Endothelial cell of umbilical vein (primary cell): ENCODE measurements at regions not wholly inside any gene's neighbourhood (a gene's known extent, or its start where the extent isn't known, plus 50 kb on each side); places are given as distances from the start of the nearest gene placed in this dataset.

Source experiments
- BruUV-seq: library from RNA; stranded (reverse); fragments of 400-500 nt; replicated peaks from 2 replicates; lab custom pipeline; 2021; lab: Mats Ljungman, UMichigan
- CTCF ChIA-PET: fragments of 300-600, 350-600 bp; sonication (Branson Sonifier 250); formaldehyde crosslinking; loops from one replicate; lab custom pipeline; 2021; ENCODE audit warnings: antibody characterized with exemption, inconsistent platforms; lab: Charles Lee
- POLR2A ChIA-PET: fragments of 300-600, 350-600 bp; sonication (Branson Sonifier 250); formaldehyde crosslinking; loops from one replicate; lab custom pipeline; 2021; ENCODE audit warnings: antibody characterized with exemption, inconsistent platforms; lab: Charles Lee
- DNase-seq: peaks from one replicate; pipeline ENCODE4 v3.0.0-alpha.2; 2011; ENCODE audit warnings: low read depth, low spot score
- FAIRE-seq: peaks from 2 replicates; lab custom pipeline; 2011; peaks lifted over from hg19 to GRCh38; lab: Jason Lieb, UNC
- H2AFZ ChIP-seq: 2 replicates; pipeline ENCODE4 v1.6.0; 2012; ENCODE audit warnings: low read depth, low read length, control low read depth, inconsistent platforms
- H3K27ac ChIP-seq: 2 replicates; pipeline ENCODE4 v1.5.1; 2011; ENCODE audit warnings: low read depth, mild to moderate bottlenecking, control low read depth, low read length, moderate library complexity; ENCODE audit not compliant: insufficient read depth
- H3K27me3 ChIP-seq, 2 experiments: 2 replicates each; pipeline versions ENCODE4 v1.6.0 to v1.6.1; 2011; ENCODE audit warnings: low read length in 2 of 2, mixed read lengths in 1 of 2; ENCODE audit not compliant: control insufficient read depth in 2 of 2, insufficient read depth in 2 of 2
- H3K36me3 ChIP-seq, 2 experiments: 2 replicates in 1 of 2; 3 replicates in 1 of 2; pipeline ENCODE4 v1.5.1; 2011; ENCODE audit warnings: low read length in 2 of 2, mild to moderate bottlenecking in 1 of 2, moderate library complexity in 1 of 2; ENCODE audit not compliant: control insufficient read depth in 2 of 2, insufficient read depth in 2 of 2; ENCODE audit errors: extremely low read depth in 1 of 2
- H3K4me1 ChIP-seq: 3 replicates; pipeline ENCODE4 v1.5.1; 2011; ENCODE audit warnings: mild to moderate bottlenecking, low read length; ENCODE audit not compliant: control insufficient read depth, insufficient read depth; ENCODE audit errors: extremely low read depth
- H3K4me2 ChIP-seq: 2 replicates; pipeline ENCODE4 v1.6.1; 2011; ENCODE audit warnings: low read length, control low read depth, mixed read lengths; ENCODE audit not compliant: insufficient read depth
- H3K4me3 ChIP-seq, 3 experiments: fragments of 200-600 bp in 1 of 3; sonication (generic), shearing (Covaris generic) in 1 of 3; replicated peaks in 1 of 3; 2 replicates each; pipeline ENCODE4 v1.5.1; 2011 to 2016; ENCODE audit warnings: control low read depth in 3 of 3, low read length in 3 of 3, mild to moderate bottlenecking in 2 of 3, inconsistent platforms in 1 of 3, low read depth in 1 of 3, moderate library complexity in 1 of 3; ENCODE audit not compliant: insufficient read depth in 1 of 3
- H3K79me2 ChIP-seq: 2 replicates; pipeline ENCODE4 v1.6.0; 2012; ENCODE audit warnings: low read length, inconsistent platforms; ENCODE audit not compliant: control insufficient read depth, insufficient read depth
- H3K9ac ChIP-seq: replicated peaks from 2 replicates; pipeline ENCODE3; 2011; ENCODE audit warnings: low read length, control low read depth; ENCODE audit not compliant: insufficient read depth; ENCODE audit errors: extremely low read depth
- H3K9me1 ChIP-seq: replicated peaks from 3 replicates; pipeline ENCODE4 v1.6.0; 2011; ENCODE audit warnings: mild to moderate bottlenecking, low read length; ENCODE audit not compliant: control insufficient read depth, insufficient read depth; ENCODE audit errors: extremely low read depth
- H3K9me3 ChIP-seq: replicated peaks from 2 replicates; pipeline ENCODE4 v1.5.1; 2012; ENCODE audit warnings: low read length, inconsistent platforms; ENCODE audit not compliant: control insufficient read depth, insufficient read depth
- H4K20me1 ChIP-seq: replicated peaks from 2 replicates; pipeline ENCODE3; 2011; ENCODE audit warnings: mild to moderate bottlenecking, low read length; ENCODE audit not compliant: control insufficient read depth, insufficient read depth; ENCODE audit errors: extremely low read depth
- FOS ChIP-seq: IDR thresholded peaks from 2 replicates; pipeline ENCODE4 v1.6.1; 2011; ENCODE audit warnings: mild to moderate bottlenecking, low read length, moderate library complexity, borderline replicate concordance; ENCODE audit not compliant: insufficient read depth
- GATA2 ChIP-seq: IDR thresholded peaks from 2 replicates; pipeline ENCODE4 v1.7.0; 2011; ENCODE audit warnings: low read depth, mild to moderate bottlenecking, moderate library complexity, mixed read lengths, low read length; ENCODE audit not compliant: insufficient read length, insufficient read depth
- JUN ChIP-seq: IDR thresholded peaks from 2 replicates; pipeline ENCODE4 v1.6.1; 2011; ENCODE audit warnings: borderline replicate concordance, low read depth; ENCODE audit not compliant: insufficient read length, insufficient read depth
- MYC ChIP-seq: IDR thresholded peaks from one replicate; pipeline ENCODE4 v1.6.1; 2011; ENCODE audit warnings: mild to moderate bottlenecking, low read depth, low read length
- POLR2A ChIP-seq: IDR thresholded peaks from 2 replicates; pipeline ENCODE4 v1.6.1; 2012; ENCODE audit warnings: low read depth, mild to moderate bottlenecking, control low read depth, low read length
- POLR2AphosphoS5 ChIP-seq: IDR thresholded peaks from 2 replicates; pipeline ENCODE4 v1.6.1; 2012; ENCODE audit warnings: low read depth, mild to moderate bottlenecking, control low read depth, low read length, moderate library complexity; ENCODE audit not compliant: insufficient read depth
- dilution Hi-C: fragments of 300-500 bp; cut with MboI; formaldehyde crosslinking; loops from one replicate; pipeline ENCODE4 v1.15.0; 2019; ENCODE audit warnings: low sequenced_read_pairs; ENCODE audit not compliant: extremely low pct_ligation_motif_present
- intact Hi-C: fragments of 100-400 bp; cut with micrococcal nuclease; formaldehyde crosslinking; loops from one replicate; pipeline ENCODE4 v1.10.0; 2022
- TF ChIP-seq, protein P1 (sequence below), 2 donors: IDR thresholded peaks; 1 replicate in 1 of 2; 2 replicates in 1 of 2; pipeline ENCODE4 v1.5.1; 2011; ENCODE audit warnings: low read length in 2 of 2, mild to moderate bottlenecking in 2 of 2, moderate library complexity in 2 of 2, control low read depth in 1 of 2, inconsistent platforms in 1 of 2, low read depth in 1 of 2; ENCODE audit not compliant: insufficient read depth in 1 of 2; ENCODE audit errors: extremely low read depth in 1 of 2
- TF ChIP-seq, protein P2 (sequence below): IDR thresholded peaks from 2 replicates; pipeline ENCODE4 v1.6.1; 2011; ENCODE audit not compliant: insufficient read depth, insufficient read length

GRCh38 chr1:55626326-55626725 lies 411.2 kb upstream of the USP24 start:
- H3K79me2 ChIP-seq, result no peaks in the 10 kb centered on the region
- BruUV-seq, result no TSS peak
- H3K4me2 ChIP-seq, result no peak overlapping the region
- intact Hi-C loops, result no loop called here
- no peaks in the 10 kb centered on the region for H3K9me3 ChIP-seq
- TF ChIP-seq, protein P1, sequence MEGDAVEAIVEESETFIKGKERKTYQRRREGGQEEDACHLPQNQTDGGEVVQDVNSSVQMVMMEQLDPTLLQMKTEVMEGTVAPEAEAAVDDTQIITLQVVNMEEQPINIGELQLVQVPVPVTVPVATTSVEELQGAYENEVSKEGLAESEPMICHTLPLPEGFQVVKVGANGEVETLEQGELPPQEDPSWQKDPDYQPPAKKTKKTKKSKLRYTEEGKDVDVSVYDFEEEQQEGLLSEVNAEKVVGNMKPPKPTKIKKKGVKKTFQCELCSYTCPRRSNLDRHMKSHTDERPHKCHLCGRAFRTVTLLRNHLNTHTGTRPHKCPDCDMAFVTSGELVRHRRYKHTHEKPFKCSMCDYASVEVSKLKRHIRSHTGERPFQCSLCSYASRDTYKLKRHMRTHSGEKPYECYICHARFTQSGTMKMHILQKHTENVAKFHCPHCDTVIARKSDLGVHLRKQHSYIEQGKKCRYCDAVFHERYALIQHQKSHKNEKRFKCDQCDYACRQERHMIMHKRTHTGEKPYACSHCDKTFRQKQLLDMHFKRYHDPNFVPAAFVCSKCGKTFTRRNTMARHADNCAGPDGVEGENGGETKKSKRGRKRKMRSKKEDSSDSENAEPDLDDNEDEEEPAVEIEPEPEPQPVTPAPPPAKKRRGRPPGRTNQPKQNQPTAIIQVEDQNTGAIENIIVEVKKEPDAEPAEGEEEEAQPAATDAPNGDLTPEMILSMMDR (IDR thresholded peaks at IDR 0.05; ENCODE audit: extremely low read depth in 1 of 2, insufficient read depth in 1 of 2, low read depth in 1 of 2, low read length in 2 of 2), result no peak
- TF ChIP-seq GATA2 (no peak), JUN (no peak), POLR2AphosphoS5 (no peak), POLR2A (no peak), FOS (no peak), MYC (no peak)
- TF ChIP-seq, protein P2, sequence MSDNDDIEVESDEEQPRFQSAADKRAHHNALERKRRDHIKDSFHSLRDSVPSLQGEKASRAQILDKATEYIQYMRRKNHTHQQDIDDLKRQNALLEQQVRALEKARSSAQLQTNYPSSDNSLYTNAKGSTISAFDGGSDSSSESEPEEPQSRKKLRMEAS, result no peak
- H3K9me1 ChIP-seq, result no peaks in the 10 kb centered on the region
- CTCF ChIA-PET, result interaction anchor here (1.1 kb wide), 1 partner anchor 958 kb away, joined by 3 read pairs; no protein-coding TSS in a partner anchor
- FAIRE-seq, result no peak
- H3K27ac ChIP-seq, result no peak overlapping the region
- no peak overlapping the region for H3K4me3 ChIP-seq
- no peaks in the 10 kb centered on the region for H3K27me3 ChIP-seq
- POLR2A ChIA-PET, result no interaction called here
- no peak overlapping the region for H2AFZ ChIP-seq
- no peaks in the 10 kb centered on the region for H3K4me1 ChIP-seq
- dilution Hi-C loops, result no loop called here
- H4K20me1 ChIP-seq, result no peaks in the 10 kb centered on the region
- no peak for DNase-seq
- no peaks in the 10 kb centered on the region for H3K36me3 ChIP-seq
- no peak overlapping the region for H3K9ac ChIP-seq
